ENCODE measurements at regions not wholly inside any gene's neighbourhood (a gene's known extent, or its start where the extent isn't known, plus 50 kb on each side); places are given as distances from the start of the nearest gene placed in this dataset.
"Not testable (repeated sequence)": the region's sequence is repeated elsewhere in the genome, so short reads cannot be mapped to it uniquely, and the experiment has no call there.

DNA sequence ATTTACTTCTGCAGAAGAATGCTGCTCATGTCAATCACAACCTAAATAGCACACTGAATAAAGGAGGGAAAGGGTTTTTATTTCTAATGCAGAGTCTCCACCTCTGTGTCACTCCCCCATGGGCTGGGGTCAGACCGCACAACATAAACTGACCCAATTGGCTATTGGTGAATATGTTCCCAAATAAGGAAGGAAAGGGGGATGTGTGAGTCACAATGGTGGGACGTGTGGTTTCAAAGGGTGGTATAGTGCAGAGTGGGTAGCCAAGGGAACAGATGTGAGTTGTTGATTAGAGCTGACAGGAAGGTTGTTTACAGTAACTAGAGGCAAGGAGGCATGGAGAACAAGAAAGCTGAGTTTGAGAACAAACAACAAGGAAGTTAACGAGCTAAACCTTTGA is 491.8 kb downstream of the ZPLD1 start:
- DNase-seq (ENCODE audit: low read depth) = no peak
- TF ChIP-seq, protein P1, sequence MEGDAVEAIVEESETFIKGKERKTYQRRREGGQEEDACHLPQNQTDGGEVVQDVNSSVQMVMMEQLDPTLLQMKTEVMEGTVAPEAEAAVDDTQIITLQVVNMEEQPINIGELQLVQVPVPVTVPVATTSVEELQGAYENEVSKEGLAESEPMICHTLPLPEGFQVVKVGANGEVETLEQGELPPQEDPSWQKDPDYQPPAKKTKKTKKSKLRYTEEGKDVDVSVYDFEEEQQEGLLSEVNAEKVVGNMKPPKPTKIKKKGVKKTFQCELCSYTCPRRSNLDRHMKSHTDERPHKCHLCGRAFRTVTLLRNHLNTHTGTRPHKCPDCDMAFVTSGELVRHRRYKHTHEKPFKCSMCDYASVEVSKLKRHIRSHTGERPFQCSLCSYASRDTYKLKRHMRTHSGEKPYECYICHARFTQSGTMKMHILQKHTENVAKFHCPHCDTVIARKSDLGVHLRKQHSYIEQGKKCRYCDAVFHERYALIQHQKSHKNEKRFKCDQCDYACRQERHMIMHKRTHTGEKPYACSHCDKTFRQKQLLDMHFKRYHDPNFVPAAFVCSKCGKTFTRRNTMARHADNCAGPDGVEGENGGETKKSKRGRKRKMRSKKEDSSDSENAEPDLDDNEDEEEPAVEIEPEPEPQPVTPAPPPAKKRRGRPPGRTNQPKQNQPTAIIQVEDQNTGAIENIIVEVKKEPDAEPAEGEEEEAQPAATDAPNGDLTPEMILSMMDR (conservative IDR thresholded peaks at IDR 0.05; ENCODE audit: low read depth, low read length) = no peak
- no peak overlapping the region for H3K4me3 ChIP-seq (ENCODE audit: low read depth, low read length)

DNA sequence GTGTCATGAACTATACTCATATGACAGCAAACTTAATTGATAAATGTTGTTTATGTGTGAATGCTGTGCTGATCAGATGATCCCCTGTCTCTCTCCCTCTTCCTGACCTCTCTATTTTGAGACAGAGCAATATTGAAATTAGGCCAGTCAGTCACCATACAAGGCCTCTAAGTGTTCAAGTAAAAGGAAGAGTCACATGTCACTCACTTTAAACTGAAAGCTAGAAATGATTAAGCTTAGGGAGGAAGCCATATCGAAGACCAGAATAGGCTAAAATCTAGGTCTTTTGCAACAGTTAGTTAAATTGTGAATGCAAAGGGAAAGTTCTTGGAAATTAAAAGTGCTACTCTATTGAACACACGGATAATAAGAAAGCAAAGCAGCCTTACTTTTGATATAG is 498.6 kb downstream of the ZPLD1 start:
- no peak overlapping the region for H3K4me3 ChIP-seq (ENCODE audit: low read depth, low read length)
- TF ChIP-seq, protein P1 (conservative IDR thresholded peaks at IDR 0.05; ENCODE audit: low read depth, low read length) = no peak

DNA sequence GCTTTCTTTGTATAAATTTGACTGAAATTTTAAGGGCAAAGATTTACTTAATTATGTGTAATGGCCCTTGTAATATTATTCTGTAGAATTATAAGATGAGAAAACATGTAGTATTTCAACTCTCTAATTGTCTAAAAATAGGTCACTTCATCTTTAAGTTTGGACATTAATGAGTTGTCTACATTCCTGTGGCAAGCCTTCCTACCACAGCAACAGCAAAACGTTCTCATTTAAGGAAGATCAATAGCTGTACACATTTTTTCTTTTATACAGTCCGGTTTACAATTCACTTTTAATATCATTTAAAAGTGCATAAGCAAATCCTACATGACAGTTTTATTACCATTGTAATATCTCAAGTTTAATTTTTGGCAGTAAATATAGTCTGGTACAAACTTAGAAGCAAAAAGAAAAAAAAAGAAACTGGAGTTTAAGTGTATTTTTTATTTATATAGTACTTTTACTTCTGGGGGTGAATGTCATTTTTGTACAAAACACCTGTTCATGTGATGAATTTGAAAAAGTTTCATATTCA is 501.8 kb downstream of the ZPLD1 start:
- TF ChIP-seq, protein P1 (conservative IDR thresholded peaks at IDR 0.05; ENCODE audit: low read depth, low read length) = no peak
- H3K4me3 ChIP-seq (ENCODE audit: low read depth, low read length) = no peak overlapping the region
- DNase-seq (ENCODE audit: low read depth) = no peak

More for the DNA sequence above, 498.6 kb downstream of the ZPLD1 start:
- DNase-seq (ENCODE audit: low read depth) = no peak

DNA sequence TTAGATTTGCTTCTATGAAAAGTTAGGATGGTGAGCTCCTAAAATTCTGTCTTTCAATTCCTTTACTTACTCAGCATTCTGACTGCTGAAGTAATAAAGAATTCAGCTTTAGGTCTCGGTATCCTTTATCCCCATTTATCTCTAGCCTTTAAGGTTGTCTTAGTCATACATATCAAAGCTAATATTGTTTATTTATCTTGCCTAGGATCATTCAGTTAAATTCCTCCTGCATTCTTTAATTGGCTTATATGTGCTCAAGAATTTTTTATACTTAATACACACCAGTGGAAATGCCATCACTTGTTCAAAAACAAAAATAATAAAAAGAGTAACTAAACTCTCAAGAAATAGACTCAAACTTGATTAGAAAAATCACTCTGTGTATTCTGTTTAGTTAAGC is 507.0 kb downstream of the ZPLD1 start:
- TF ChIP-seq, protein P1 (conservative IDR thresholded peaks at IDR 0.05; ENCODE audit: low read depth, low read length) = no peak
- peak; percentile 1 for DNase-seq (ENCODE audit: low read depth)
- H3K4me3 ChIP-seq (ENCODE audit: low read depth, low read length) = no peak overlapping the region

DNA sequence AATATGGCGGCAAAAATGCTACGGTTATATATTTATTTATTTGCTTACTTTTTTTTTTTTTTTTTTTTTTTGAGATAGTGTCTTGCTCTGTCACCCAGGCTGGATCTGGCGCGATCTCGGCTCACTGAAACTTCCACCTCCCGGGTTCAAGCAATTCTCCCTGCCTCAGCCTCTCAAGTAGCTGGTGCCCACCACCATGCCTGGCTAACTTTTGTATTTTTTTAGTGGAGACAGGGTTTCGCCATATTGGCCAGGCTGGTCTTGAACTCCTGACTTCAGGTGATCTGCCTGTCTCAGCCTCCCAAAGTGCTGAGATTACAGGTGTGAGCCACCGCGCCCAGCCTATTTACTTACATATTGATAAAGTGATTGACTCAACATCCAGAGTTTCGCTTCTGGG is 511.6 kb downstream of the ZPLD1 start:
- H3K4me3 ChIP-seq (ENCODE audit: low read depth, low read length); DNase-seq (ENCODE audit: low read depth): not testable (repeated sequence)

DNA sequence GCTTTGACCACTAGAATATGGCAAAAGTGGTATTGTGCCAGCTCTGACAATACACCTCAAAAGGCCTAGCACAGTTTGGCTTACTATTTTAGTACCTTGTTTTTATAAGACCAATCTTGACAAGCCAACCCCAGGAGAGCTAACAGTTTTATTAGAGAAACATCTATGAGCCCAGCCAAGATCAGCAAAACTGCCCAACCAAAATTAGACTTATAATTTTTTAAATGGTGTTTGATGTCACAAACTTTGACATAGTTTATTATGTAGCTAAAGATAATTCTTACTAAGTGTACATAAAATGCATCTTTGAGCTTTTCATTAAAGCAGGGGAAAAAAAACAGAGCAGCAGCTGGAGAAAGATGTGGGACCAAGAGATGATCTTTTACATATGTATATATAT is 537.5 kb downstream of the ZPLD1 start:
- H3K4me3 ChIP-seq (ENCODE audit: low read depth, low read length) = no peak overlapping the region
- TF ChIP-seq, protein P1 (conservative IDR thresholded peaks at IDR 0.05; ENCODE audit: low read depth, low read length) = no peak
- no peak for DNase-seq (ENCODE audit: low read depth)

DNA sequence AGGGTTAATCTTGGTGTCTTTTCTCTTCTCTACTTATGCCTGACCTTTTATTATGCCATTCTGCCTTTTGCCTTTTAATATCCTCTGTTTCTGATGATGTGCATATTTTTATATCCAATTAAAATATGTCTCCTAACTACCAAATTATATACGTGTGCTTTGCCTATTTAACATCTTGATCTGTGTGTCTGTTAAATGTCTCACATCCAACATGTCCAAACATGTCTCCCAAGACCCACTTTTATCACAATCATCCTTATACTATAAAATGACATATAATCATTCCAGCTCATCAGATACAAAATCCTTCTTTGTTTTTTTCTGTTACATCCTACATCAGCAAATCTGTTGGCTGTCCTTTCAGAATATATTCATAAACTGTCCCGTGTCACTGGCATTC is 539.5 kb downstream of the ZPLD1 start:
- DNase-seq (ENCODE audit: low read depth) = no peak
- TF ChIP-seq, protein P1 (conservative IDR thresholded peaks at IDR 0.05; ENCODE audit: low read depth, low read length) = no peak
- H3K4me3 ChIP-seq (ENCODE audit: low read depth, low read length) = no peak overlapping the region
